GM12891 (cell line): ENCODE measurements at regions not wholly inside any gene's neighbourhood (a gene's known extent, or its start where the extent isn't known, plus 50 kb on each side); places are given as distances from the start of the nearest gene placed in this dataset.

Experiments
- DNase-seq: peaks from one replicate; pipeline ENCODE4 v3.0.0; 2011; ENCODE audit warnings: low spot score; ENCODE audit not compliant: insufficient read length
- FAIRE-seq: peaks from 2 replicates; lab custom pipeline; 2011; peaks lifted over from hg19 to GRCh38; lab: Jason Lieb, UNC
- PAX5 ChIP-seq: IDR thresholded peaks from 2 replicates; pipeline ENCODE4 v1.6.1; 2011; ENCODE audit warnings: low read length, moderate library complexity, mild to moderate bottlenecking; ENCODE audit not compliant: insufficient read depth, severe bottlenecking
- POLR2A ChIP-seq: IDR thresholded peaks from 2 replicates; pipeline ENCODE4 v1.6.1; 2011; ENCODE audit warnings: low read depth, low read length, control low read depth
- POLR2AphosphoS5 ChIP-seq: IDR thresholded peaks from 2 replicates; pipeline ENCODE4 v1.6.1; 2011; ENCODE audit warnings: low read depth, low read length, control low read depth
- POU2F2 ChIP-seq: IDR thresholded peaks from 2 replicates; pipeline ENCODE4 v1.6.1; 2011; ENCODE audit warnings: low read depth, mild to moderate bottlenecking, control low read depth, low read length, moderate library complexity
- SPI1 ChIP-seq: IDR thresholded peaks from 2 replicates; pipeline ENCODE4 v1.6.1; 2011; ENCODE audit warnings: low read depth, low read length, control low read depth
- TAF1 ChIP-seq: IDR thresholded peaks from 2 replicates; pipeline ENCODE4 v1.6.1; 2011; ENCODE audit warnings: low read depth, low read length, control low read depth

DNA sequence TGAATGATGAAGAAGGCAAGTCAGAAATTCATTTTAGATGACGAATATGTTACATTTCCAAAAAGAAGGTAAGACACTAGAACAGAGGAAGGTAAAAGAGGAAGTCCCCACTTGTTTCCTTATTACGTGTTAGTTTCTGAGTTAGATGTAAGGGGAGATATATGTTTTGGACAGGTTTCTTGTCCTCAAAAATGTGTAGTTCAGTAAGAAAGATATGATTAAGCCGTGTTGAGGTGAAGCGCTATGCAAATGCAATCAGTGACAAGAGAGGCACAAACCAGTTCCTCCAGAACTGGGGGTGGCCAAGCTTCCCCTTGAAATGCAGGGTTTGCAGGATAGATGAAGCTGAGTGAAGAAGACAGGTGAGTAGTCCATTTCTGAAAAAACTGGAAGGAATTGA lies 293.3 kb upstream of the RUNX1 start:
- FAIRE-seq (peak; percentile 87), DNase-seq (peak; percentile 23)
- TF ChIP-seq POU2F2 = peak; percentile 94
- peak; percentile 98 for TF ChIP-seq SPI1
- no peak for TF ChIP-seq POLR2AphosphoS5

GRCh38 chr21:35340273-35340672 lies 291.2 kb upstream of the RUNX1 start:
- no peak for DNase-seq
- TF ChIP-seq TAF1 (no peak), POLR2A (no peak), POU2F2 (no peak)
- FAIRE-seq = no peak

DNA sequence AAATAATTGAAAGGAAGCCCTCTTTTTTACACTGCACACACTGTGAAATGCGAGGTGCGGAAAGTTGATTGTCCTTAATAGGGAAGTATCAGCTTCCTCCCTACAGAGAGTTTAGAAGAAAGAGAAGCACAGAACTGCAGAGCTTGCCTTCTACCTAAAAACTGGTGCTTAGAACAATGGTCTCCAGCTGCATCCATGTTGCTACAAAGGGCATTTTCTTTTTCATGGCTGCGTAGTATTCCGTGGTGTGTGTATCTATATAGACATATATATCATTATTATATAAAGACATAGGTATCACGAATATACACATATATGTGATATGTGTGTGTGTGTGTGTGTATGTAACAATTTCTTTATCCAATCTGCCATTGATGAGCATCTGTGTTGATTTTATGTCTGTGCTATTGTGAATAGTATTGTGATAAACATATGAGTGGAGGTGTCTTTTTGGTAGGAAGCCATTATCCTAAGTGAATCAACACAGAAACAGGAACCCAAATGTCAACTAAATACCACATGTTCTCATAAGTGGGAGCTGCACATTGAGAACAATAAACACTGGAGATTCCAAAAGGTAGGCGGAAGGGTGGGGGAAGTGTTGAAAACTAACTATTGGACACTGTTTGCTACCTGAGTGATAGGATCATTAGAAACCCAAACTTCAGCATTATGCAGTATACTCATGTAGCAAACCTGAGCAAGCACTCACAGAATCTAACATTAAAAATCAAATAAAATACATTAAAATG lies 290.0 kb upstream of the RUNX1 start:
- no peak for DNase-seq
- TF ChIP-seq PAX5 = no peak
- TF ChIP-seq SPI1 = no peak
- no peak for TF ChIP-seq TAF1
- no peak for TF ChIP-seq POLR2A
- TF ChIP-seq POU2F2 = no peak
- TF ChIP-seq POLR2AphosphoS5 = no peak
- no peak for FAIRE-seq

DNA sequence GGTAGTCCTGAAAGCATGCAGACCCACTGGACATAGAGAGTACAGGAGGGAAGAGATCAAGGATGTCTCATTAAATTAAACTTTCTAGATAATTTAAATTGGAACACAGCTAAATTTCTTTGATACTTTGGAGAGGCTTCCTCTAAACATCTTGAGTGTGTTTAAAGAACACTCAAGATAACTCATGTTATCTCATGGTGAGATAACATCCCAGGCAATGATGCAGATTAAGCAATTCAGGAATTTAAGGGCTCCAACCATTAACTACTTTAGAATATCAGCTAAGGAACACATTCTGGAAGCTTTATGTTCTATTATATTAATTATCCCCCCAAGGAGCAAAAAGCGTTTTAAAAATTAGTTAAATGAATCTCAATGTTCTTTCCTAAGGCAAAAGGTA lies 289.2 kb upstream of the RUNX1 start:
- no peak for FAIRE-seq
- TF ChIP-seq POLR2AphosphoS5 (no peak), SPI1 (no peak), POLR2A (no peak), PAX5 (no peak)
- DNase-seq = no peak

DNA sequence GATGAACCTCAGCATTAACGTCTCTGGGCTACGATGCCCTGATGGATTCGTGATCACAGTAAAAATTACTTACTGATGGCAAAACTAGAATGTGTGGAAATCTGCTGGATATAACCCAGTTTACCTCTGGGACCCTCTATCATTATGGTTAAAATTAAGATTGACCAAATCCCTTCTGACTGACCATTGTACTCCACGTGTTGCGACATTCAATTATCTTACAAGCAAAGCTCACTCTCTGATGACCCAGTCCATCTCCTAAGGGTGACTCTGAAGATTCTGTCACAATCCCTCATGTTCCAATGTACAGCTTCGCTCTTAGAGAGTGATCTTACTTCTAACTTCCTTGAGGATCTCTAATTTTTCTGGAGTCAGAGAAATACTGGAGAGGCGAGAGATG lies 288.5 kb upstream of the RUNX1 start:
- TF ChIP-seq POU2F2 (no peak), PAX5 (no peak), SPI1 (no peak)
- DNase-seq (no peak), FAIRE-seq (no peak)

DNA sequence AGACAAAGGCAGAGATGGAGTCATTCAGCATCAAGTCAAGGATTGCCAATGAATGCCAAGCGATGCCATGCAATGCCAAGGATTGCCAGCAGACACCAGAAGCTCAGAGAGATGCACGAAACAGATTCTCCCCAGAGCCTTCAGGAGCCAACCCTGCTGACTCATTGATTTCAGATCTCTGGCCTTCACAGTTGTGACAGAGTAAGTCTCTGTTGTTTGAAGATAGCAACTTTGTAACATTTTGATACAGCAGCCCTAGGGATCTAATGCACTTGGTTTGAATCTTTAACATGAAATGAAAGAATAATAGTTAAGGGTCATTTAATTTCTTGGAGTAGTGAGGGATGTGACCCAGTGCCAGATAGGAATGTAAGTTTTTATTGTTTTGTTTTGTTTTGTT lies 287.4 kb upstream of the RUNX1 start:
- DNase-seq (no peak), FAIRE-seq (no peak)
- TF ChIP-seq SPI1 (no peak), POLR2AphosphoS5 (no peak), PAX5 (no peak), TAF1 (no peak), POU2F2 (no peak), POLR2A (no peak)

DNA sequence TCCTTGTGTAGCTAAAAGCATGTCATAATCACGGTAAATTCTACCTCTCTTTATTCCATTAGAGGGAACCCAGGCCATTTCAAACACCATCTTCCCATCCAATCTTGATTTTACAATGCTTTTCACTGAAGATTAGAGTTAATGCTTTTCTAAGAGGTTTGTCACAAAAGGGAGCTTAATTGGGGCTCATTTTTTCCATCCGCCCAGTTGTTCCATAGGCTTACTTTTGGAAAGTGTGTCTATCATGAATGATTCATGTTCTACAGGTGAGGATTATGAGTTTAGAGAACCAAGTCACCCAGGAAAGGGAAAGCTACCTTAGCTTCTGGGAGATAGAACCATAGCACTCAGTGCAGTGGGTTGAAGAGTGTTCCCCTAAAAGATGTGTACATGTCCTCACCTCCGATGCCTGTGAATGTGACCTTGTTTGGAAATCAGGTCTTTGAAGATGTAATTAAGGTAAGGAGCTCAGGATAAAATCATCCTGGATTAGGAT lies 286.9 kb upstream of the RUNX1 start:
- FAIRE-seq (no peak), DNase-seq (no peak)
- TF ChIP-seq POLR2AphosphoS5 (no peak), POU2F2 (no peak), PAX5 (no peak), POLR2A (no peak), TAF1 (no peak), SPI1 (no peak)

- FAIRE-seq (no peak), DNase-seq (no peak)
- no peak for TF ChIP-seq POLR2AphosphoS5
- TF ChIP-seq SPI1 = no peak
- TF ChIP-seq POU2F2 = no peak
- no peak for TF ChIP-seq TAF1
- TF ChIP-seq POLR2A = no peak
- TF ChIP-seq PAX5 = no peak
These were observed 284.9 kb upstream of the RUNX1 start for GRCh38 chr21:35333831-35334618.

GRCh38 chr21:35332841-35333426 lies 283.8 kb upstream of the RUNX1 start:
- TF ChIP-seq POLR2A (no peak), POLR2AphosphoS5 (no peak), TAF1 (no peak), POU2F2 (no peak), SPI1 (no peak), PAX5 (no peak)
- DNase-seq (no peak), FAIRE-seq (no peak)
